MM.1S (cell line): ENCODE measurements at regions not wholly inside any gene's neighbourhood (a gene's known extent, or its start where the extent isn't known, plus 50 kb on each side); places are given as distances from the start of the nearest gene placed in this dataset.

ENCODE experiments used
- DNase-seq: peaks from one replicate; pipeline ENCODE4 v3.0.0-alpha.2; 2015
- H2AFZ ChIP-seq: fragments of 300-600 bp; sonication (generic); 2 replicates; pipeline ENCODE4 v1.6.0; 2016; ENCODE audit warnings: antibody characterized with exemption, low read length
- H3F3A ChIP-seq: fragments of 300-600 bp; sonication (generic); 2 replicates; pipeline ENCODE4 v1.6.1; 2016; ENCODE audit warnings: mild to moderate bottlenecking, antibody characterized with exemption, low read length, moderate library complexity, mixed read lengths; ENCODE audit not compliant: insufficient read depth
- H3K27ac ChIP-seq: fragments of 300-600 bp; sonication (generic); 2 replicates; pipeline ENCODE4 v1.5.1; 2016; ENCODE audit warnings: mild to moderate bottlenecking, low read length
- H3K27me3 ChIP-seq: fragments of 300-600 bp; sonication (generic); replicated peaks from 2 replicates; pipeline ENCODE4 v1.6.0; 2016; ENCODE audit warnings: low read length; ENCODE audit not compliant: insufficient read depth
- H3K36me3 ChIP-seq: fragments of 300-600 bp; sonication (generic); replicated peaks from 2 replicates; pipeline ENCODE4 v1.6.1; 2016; ENCODE audit warnings: mild to moderate bottlenecking, low read length, mixed read lengths; ENCODE audit not compliant: insufficient read depth
- H3K4me1 ChIP-seq: fragments of 300-600 bp; sonication (generic); 2 replicates; pipeline ENCODE4 v1.6.1; 2016; ENCODE audit warnings: low read length, mixed read lengths
- H3K4me2 ChIP-seq: fragments of 300-600 bp; sonication (generic); 2 replicates; pipeline ENCODE4 v1.6.0; 2016; ENCODE audit warnings: low read depth, low read length
- H3K4me3 ChIP-seq: fragments of 300-600 bp; sonication (generic); 2 replicates; pipeline ENCODE4 v1.5.1; 2016; ENCODE audit warnings: low read length, mixed read lengths
- H3K79me2 ChIP-seq: fragments of 300-600 bp; sonication (generic); 2 replicates; pipeline ENCODE4 v1.6.1; 2016; ENCODE audit warnings: mixed run types, low read length, mixed read lengths
- H3K9ac ChIP-seq: fragments of 300-600 bp; sonication (generic); 2 replicates; pipeline ENCODE4 v1.6.1; 2016; ENCODE audit warnings: low read length, mixed read lengths
- H3K9me2 ChIP-seq: fragments of 300-600 bp; sonication (generic); replicated peaks from 2 replicates; pipeline ENCODE4 v1.6.1; 2016; ENCODE audit warnings: mild to moderate bottlenecking, low read length, mixed read lengths; ENCODE audit not compliant: insufficient read depth
- H3K9me3 ChIP-seq: fragments of 300-600 bp; sonication (generic); replicated peaks from 2 replicates; pipeline ENCODE4 v1.6.1; 2016; ENCODE audit warnings: mild to moderate bottlenecking, low read length, mixed read lengths; ENCODE audit not compliant: insufficient read depth
- H4K20me1 ChIP-seq: fragments of 300-600 bp; sonication (generic); 2 replicates; pipeline ENCODE4 v1.6.1; 2016; ENCODE audit warnings: mild to moderate bottlenecking, low read length, moderate library complexity, mixed read lengths; ENCODE audit not compliant: insufficient read depth
- EZH2 ChIP-seq: fragments of 300-600 bp; sonication (generic); optimal IDR thresholded peaks from 2 replicates; pipeline ENCODE3; 2017; ENCODE audit warnings: low read depth, mild to moderate bottlenecking, antibody characterized with exemption, low read length, mixed read lengths
- EZH2phosphoT487 ChIP-seq: fragments of 300-600 bp; sonication (generic); IDR thresholded peaks from 2 replicates; pipeline ENCODE4 v1.6.1; 2018; ENCODE audit warnings: antibody characterized with exemption, low read length
- TF ChIP-seq, protein P1 (sequence below): fragments of 300-600 bp; sonication (generic); IDR thresholded peaks from 2 replicates; pipeline ENCODE4 v1.5.1; 2016; ENCODE audit warnings: antibody characterized with exemption, low read length, mixed read lengths

DNA sequence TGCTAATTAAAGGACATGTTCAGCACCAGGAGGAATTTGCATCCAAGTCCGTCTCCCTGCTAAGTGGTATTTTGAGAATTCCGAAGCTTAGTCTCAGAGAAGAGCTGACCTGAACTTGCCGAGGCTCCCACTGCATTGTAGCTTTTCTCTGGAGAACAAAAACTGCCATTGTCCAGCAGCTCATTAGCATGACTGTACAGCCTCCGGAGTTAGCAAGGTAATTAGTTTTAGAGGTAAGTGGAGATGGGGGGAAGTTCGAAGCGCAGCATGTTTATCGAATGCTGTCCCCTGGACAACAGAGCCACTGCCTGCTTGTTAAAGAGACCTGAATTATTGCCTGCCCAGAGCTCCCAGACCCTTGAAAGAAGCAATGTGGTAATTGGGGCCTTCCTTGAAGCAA lies 160.3 kb upstream of the PELI2 start:
- H3K9ac ChIP-seq: no peak overlapping the region
- no peak overlapping the region for H3K4me2 ChIP-seq
- H3K36me3 ChIP-seq: no peaks in the 10 kb centered on the region
- no peaks in the 10 kb centered on the region for H3K9me2 ChIP-seq
- H3K79me2 ChIP-seq: no peaks in the 10 kb centered on the region
- no peaks in the 10 kb centered on the region for H3F3A ChIP-seq
- H4K20me1 ChIP-seq: no peaks in the 10 kb centered on the region
- H3K4me3 ChIP-seq: no peak overlapping the region
- H3K4me1 ChIP-seq: no peaks in the 10 kb centered on the region
- H2AFZ ChIP-seq: no peak overlapping the region
- H3K27me3 ChIP-seq: no peaks in the 10 kb centered on the region
- H3K27ac ChIP-seq: no peak overlapping the region
- no peaks in the 10 kb centered on the region for H3K9me3 ChIP-seq
- DNase-seq: no peak
- TF ChIP-seq, protein P1, sequence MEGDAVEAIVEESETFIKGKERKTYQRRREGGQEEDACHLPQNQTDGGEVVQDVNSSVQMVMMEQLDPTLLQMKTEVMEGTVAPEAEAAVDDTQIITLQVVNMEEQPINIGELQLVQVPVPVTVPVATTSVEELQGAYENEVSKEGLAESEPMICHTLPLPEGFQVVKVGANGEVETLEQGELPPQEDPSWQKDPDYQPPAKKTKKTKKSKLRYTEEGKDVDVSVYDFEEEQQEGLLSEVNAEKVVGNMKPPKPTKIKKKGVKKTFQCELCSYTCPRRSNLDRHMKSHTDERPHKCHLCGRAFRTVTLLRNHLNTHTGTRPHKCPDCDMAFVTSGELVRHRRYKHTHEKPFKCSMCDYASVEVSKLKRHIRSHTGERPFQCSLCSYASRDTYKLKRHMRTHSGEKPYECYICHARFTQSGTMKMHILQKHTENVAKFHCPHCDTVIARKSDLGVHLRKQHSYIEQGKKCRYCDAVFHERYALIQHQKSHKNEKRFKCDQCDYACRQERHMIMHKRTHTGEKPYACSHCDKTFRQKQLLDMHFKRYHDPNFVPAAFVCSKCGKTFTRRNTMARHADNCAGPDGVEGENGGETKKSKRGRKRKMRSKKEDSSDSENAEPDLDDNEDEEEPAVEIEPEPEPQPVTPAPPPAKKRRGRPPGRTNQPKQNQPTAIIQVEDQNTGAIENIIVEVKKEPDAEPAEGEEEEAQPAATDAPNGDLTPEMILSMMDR: no peak
- TF ChIP-seq EZH2 (no peak), EZH2phosphoT487 (no peak)

DNA sequence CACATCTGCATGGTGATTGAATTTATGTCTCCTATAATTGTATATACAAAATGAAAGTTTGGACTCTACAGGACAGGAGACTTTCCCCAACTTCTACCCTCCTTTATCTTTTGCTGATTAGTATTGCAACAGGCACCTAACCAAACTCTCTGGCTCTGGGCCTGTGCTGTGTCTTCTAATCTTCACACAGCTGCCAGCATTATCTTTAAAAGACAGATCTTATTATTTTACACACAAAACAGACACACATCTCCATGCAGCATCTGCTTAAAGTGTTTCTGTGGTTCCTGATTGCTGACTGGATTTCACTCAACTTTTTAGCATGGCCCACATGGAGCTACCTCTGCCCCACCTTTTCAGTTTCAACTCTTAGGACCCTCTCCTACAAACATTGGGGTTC lies 154.9 kb upstream of the PELI2 start:
- H3K4me3 ChIP-seq: no peak overlapping the region
- no peak overlapping the region for H2AFZ ChIP-seq
- no peak for TF ChIP-seq EZH2
- H3K79me2 ChIP-seq: no peaks in the 10 kb centered on the region
- no peaks in the 10 kb centered on the region for H3K36me3 ChIP-seq
- H3F3A ChIP-seq: no peaks in the 10 kb centered on the region
- no peaks in the 10 kb centered on the region for H3K27me3 ChIP-seq
- no peak overlapping the region for H3K9ac ChIP-seq
- DNase-seq: no peak
- no peak overlapping the region for H3K4me2 ChIP-seq
- no peak overlapping the region for H3K27ac ChIP-seq
- H3K9me3 ChIP-seq: no peaks in the 10 kb centered on the region
- no peaks in the 10 kb centered on the region for H4K20me1 ChIP-seq
- H3K9me2 ChIP-seq: no peaks in the 10 kb centered on the region
- no peaks in the 10 kb centered on the region for H3K4me1 ChIP-seq

DNA sequence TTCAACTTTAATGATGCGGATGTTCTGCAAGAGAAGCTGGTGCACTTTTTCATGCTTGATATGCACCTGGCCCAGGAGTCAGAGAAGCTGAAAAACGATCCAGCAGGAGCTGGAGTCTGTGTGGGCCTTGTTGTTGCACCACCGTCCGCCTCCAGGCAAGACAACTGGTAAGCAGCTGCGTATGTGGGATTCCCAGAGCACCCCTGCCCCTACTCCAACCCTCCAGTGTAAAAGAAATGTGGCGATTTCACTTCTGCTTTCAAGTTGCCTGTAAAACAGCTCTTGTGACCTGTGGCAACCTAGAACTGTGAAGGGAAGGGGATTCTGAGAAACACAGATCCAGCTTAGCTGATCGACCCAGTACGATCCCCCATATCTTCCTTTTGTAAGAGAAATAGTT lies 154.1 kb upstream of the PELI2 start:
- Histone ChIP-seq H3K4me2 (no peak overlapping the region), H3K9ac (no peak overlapping the region), H3K4me3 (no peak overlapping the region), H2AFZ (no peak overlapping the region), H3F3A (no peaks in the 10 kb centered on the region), H4K20me1 (no peaks in the 10 kb centered on the region), H3K27ac (no peak overlapping the region), H3K9me2 (no peaks in the 10 kb centered on the region), H3K27me3 (no peaks in the 10 kb centered on the region), H3K9me3 (no peaks in the 10 kb centered on the region), H3K4me1 (no peaks in the 10 kb centered on the region), H3K79me2 (no peaks in the 10 kb centered on the region), H3K36me3 (no peaks in the 10 kb centered on the region)
- DNase-seq: no peak
- TF ChIP-seq EZH2phosphoT487 (no peak), EZH2 (no peak)
- TF ChIP-seq, protein P1: no peak

DNA sequence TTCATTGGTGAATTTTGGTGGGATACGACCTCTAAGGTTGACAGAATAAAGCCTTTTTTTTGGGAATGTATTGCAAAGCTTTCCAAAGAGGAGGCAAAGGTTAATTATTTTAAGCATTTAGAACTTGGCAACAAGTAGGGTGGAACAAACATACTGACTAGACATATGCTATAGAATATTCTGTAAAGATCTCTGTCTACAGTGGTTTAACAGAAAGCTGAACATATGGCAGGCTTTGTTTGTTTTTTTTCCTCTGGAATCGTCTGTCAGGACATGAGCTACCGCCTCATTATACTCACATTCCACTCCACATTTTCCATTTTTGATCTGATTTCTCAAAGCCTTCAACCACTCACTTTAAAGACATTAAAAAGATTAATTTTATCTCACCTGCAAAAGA lies 153.4 kb upstream of the PELI2 start:
- Histone ChIP-seq H3K4me2 (no peak overlapping the region), H3K9me3 (no peaks in the 10 kb centered on the region), H3K27ac (no peak overlapping the region), H3K9me2 (no peaks in the 10 kb centered on the region), H3K4me1 (no peaks in the 10 kb centered on the region), H3K27me3 (no peaks in the 10 kb centered on the region), H3K79me2 (no peaks in the 10 kb centered on the region), H3K9ac (no peak overlapping the region), H3K36me3 (no peaks in the 10 kb centered on the region), H4K20me1 (no peaks in the 10 kb centered on the region), H3F3A (no peaks in the 10 kb centered on the region), H3K4me3 (no peak overlapping the region), H2AFZ (no peak overlapping the region)
- no peak for DNase-seq
- TF ChIP-seq EZH2 (no peak), EZH2phosphoT487 (no peak)
- TF ChIP-seq, protein P1: no peak
